NOMO-1 treated with DMSO at 0.1 percent for 48 hours (cell line): ENCODE measurements at regions not wholly inside any gene's neighbourhood (a gene's known extent, or its start where the extent isn't known, plus 50 kb on each side); places are given as distances from the start of the nearest gene placed in this dataset.
"Not testable (repeated sequence)": the region's sequence is repeated elsewhere in the genome, so short reads cannot be mapped to it uniquely, and the experiment has no call there.

Source experiments
- DNase-seq: peaks from one replicate; lab custom pipeline; 2025; ENCODE audit not compliant: unreplicated experiment; lab: John Stamatoyannopoulos, UW

- DNase-seq = no peak
Measured at GRCh38 chr16:26569793-26570192, 496.9 kb upstream of the C16orf82 start.

- no peak for DNase-seq
Measured at GRCh38 chr16:26578748-26579147, 488.0 kb upstream of the C16orf82 start.

GRCh38 chr16:26583803-26584202 lies 482.9 kb upstream of the C16orf82 start:
- no peak for DNase-seq

- DNase-seq = no peak
Measured at GRCh38 chr16:26593700-26594099, 473.0 kb upstream of the C16orf82 start.

- DNase-seq = no peak
Measured at GRCh38 chr16:26594666-26595065, 472.1 kb upstream of the C16orf82 start.

GRCh38 chr16:26595199-26595598 lies 471.5 kb upstream of the C16orf82 start:
- DNase-seq = no peak

- DNase-seq = not testable (repeated sequence)
Measured at GRCh38 chr16:26596033-26596432, 470.7 kb upstream of the C16orf82 start.

GRCh38 chr16:26598061-26598460 lies 468.7 kb upstream of the C16orf82 start:
- DNase-seq = no peak

GRCh38 chr16:26598998-26599784 lies 467.5 kb upstream of the C16orf82 start:
- DNase-seq = no peak

GRCh38 chr16:26599785-26600104 lies 467.0 kb upstream of the C16orf82 start:
- no peak for DNase-seq

- no peak for DNase-seq
Measured at GRCh38 chr16:26601335-26601734, 465.4 kb upstream of the C16orf82 start.

- DNase-seq = no peak
Measured at GRCh38 chr16:26605626-26606271, 461.0 kb upstream of the C16orf82 start.

- no peak for DNase-seq
Measured at GRCh38 chr16:26606381-26607150, 460.2 kb upstream of the C16orf82 start.

GRCh38 chr16:26614237-26614841 lies 452.4 kb upstream of the C16orf82 start:
- no peak for DNase-seq

- no peak for DNase-seq
Measured at GRCh38 chr16:26623442-26623841, 443.3 kb upstream of the C16orf82 start.

- DNase-seq = no peak
Measured at GRCh38 chr16:26627958-26628357, 438.8 kb upstream of the C16orf82 start.

GRCh38 chr16:26631365-26631764 lies 435.4 kb upstream of the C16orf82 start:
- not testable (repeated sequence) for DNase-seq

GRCh38 chr16:26642047-26642664 lies 424.6 kb upstream of the C16orf82 start:
- DNase-seq = no peak

GRCh38 chr16:26643519-26643918 lies 423.2 kb upstream of the C16orf82 start:
- no peak for DNase-seq

- DNase-seq = no peak
Measured at GRCh38 chr16:26644912-26645543, 421.7 kb upstream of the C16orf82 start.

- DNase-seq = no peak
Measured at GRCh38 chr16:26645614-26646013, 421.1 kb upstream of the C16orf82 start.
